ENCODE measurements at regions not wholly inside any gene's neighbourhood (a gene's known extent, or its start where the extent isn't known, plus 50 kb on each side); places are given as distances from the start of the nearest gene placed in this dataset.

- ATAC-seq: no peak
- no peaks in the 10 kb centered on the region for H3K27me3 Mint-ChIP-seq
- no peaks in the 10 kb centered on the region for H3K36me3 Mint-ChIP-seq
- no peak overlapping the region for H3K27ac Mint-ChIP-seq
- no peak overlapping the region for H3K4me3 Mint-ChIP-seq
- H3K4me1 Mint-ChIP-seq: no peaks in the 10 kb centered on the region
- peaks cover 6% of the 10 kb centered on the region for H3K9me3 Mint-ChIP-seq
Measured at GRCh38 chr3:153714016-153714415, 407.2 kb upstream of the ARHGEF26 start.

GRCh38 chr3:153714588-153715290 is 406.5 kb upstream of the ARHGEF26 start:
- no peaks in the 10 kb centered on the region for H3K27me3 Mint-ChIP-seq
- H3K9me3 Mint-ChIP-seq: peaks cover 3% of the 10 kb centered on the region
- no peaks in the 10 kb centered on the region for H3K36me3 Mint-ChIP-seq
- H3K4me3 Mint-ChIP-seq: no peak overlapping the region
- H3K4me1 Mint-ChIP-seq: no peaks in the 10 kb centered on the region
- no peak overlapping the region for H3K27ac Mint-ChIP-seq
- no peak for ATAC-seq

- no peak for ATAC-seq
- H3K4me3 Mint-ChIP-seq: no peak overlapping the region
- no peak overlapping the region for H3K27ac Mint-ChIP-seq
- peaks cover 12% of the 10 kb centered on the region for H3K27me3 Mint-ChIP-seq
- H3K9me3 Mint-ChIP-seq: no peaks in the 10 kb centered on the region
- no peaks in the 10 kb centered on the region for H3K36me3 Mint-ChIP-seq
- H3K4me1 Mint-ChIP-seq: no peaks in the 10 kb centered on the region
Measured at GRCh38 chr3:153722157-153722556, 399.0 kb upstream of the ARHGEF26 start.

- Mint-ChIP-seq H3K4me3 (no peak overlapping the region), H3K27ac (no peak overlapping the region), H3K36me3 (no peaks in the 10 kb centered on the region), H3K4me1 (no peaks in the 10 kb centered on the region), H3K27me3 (peaks cover 5% of the 10 kb centered on the region), H3K9me3 (peaks cover 5% of the 10 kb centered on the region)
- no peak for ATAC-seq
Measured at GRCh38 chr3:153731071-153731470, 390.1 kb upstream of the ARHGEF26 start.

- Mint-ChIP-seq H3K4me3 (no peak overlapping the region), H3K36me3 (no peaks in the 10 kb centered on the region), H3K27me3 (no peaks in the 10 kb centered on the region), H3K9me3 (peaks cover 5% of the 10 kb centered on the region), H3K27ac (no peak overlapping the region), H3K4me1 (no peaks in the 10 kb centered on the region)
- no peak for ATAC-seq
Measured at GRCh38 chr3:153734777-153735551, 386.2 kb upstream of the ARHGEF26 start.

- H3K9me3 Mint-ChIP-seq: no peaks in the 10 kb centered on the region
- no peaks in the 10 kb centered on the region for H3K27me3 Mint-ChIP-seq
- no peaks in the 10 kb centered on the region for H3K36me3 Mint-ChIP-seq
- H3K27ac Mint-ChIP-seq: no peak overlapping the region
- ATAC-seq: no peak
- H3K4me3 Mint-ChIP-seq: no peak overlapping the region
- H3K4me1 Mint-ChIP-seq: no peaks in the 10 kb centered on the region
Measured at GRCh38 chr3:153740109-153740508, 381.1 kb upstream of the ARHGEF26 start.

- no peaks in the 10 kb centered on the region for H3K9me3 Mint-ChIP-seq
- H3K4me3 Mint-ChIP-seq: no peak overlapping the region
- H3K27ac Mint-ChIP-seq: no peak overlapping the region
- no peaks in the 10 kb centered on the region for H3K4me1 Mint-ChIP-seq
- no peaks in the 10 kb centered on the region for H3K36me3 Mint-ChIP-seq
- no peaks in the 10 kb centered on the region for H3K27me3 Mint-ChIP-seq
- no peak for ATAC-seq
Measured at GRCh38 chr3:153744889-153745288, 376.3 kb upstream of the ARHGEF26 start.

- H3K27me3 Mint-ChIP-seq: no peaks in the 10 kb centered on the region
- no peak overlapping the region for H3K4me3 Mint-ChIP-seq
- H3K4me1 Mint-ChIP-seq: no peaks in the 10 kb centered on the region
Measured at GRCh38 chr3:153746211-153746610, 375.0 kb upstream of the ARHGEF26 start.

GRCh38 chr3:153749070-153749610 is 372.1 kb upstream of the ARHGEF26 start:
- H3K36me3 Mint-ChIP-seq: no peaks in the 10 kb centered on the region
- H3K4me3 Mint-ChIP-seq: no peak overlapping the region
- no peak for ATAC-seq
- no peak overlapping the region for H3K27ac Mint-ChIP-seq
- H3K4me1 Mint-ChIP-seq: no peaks in the 10 kb centered on the region
- no peaks in the 10 kb centered on the region for H3K27me3 Mint-ChIP-seq
- H3K9me3 Mint-ChIP-seq: no peaks in the 10 kb centered on the region

More at GRCh38 chr3:153746211-153746610, 375.0 kb upstream of the ARHGEF26 start:
- no peak overlapping the region for H3K27ac Mint-ChIP-seq
- H3K36me3 Mint-ChIP-seq: no peaks in the 10 kb centered on the region
- H3K9me3 Mint-ChIP-seq: no peaks in the 10 kb centered on the region
- no peak for ATAC-seq

GRCh38 chr3:153752405-153753027 is 368.7 kb upstream of the ARHGEF26 start:
- no peaks in the 10 kb centered on the region for H3K36me3 Mint-ChIP-seq
- ATAC-seq: no peak
- no peak overlapping the region for H3K4me3 Mint-ChIP-seq
- no peaks in the 10 kb centered on the region for H3K27me3 Mint-ChIP-seq
- H3K27ac Mint-ChIP-seq: no peak overlapping the region
- H3K4me1 Mint-ChIP-seq: no peaks in the 10 kb centered on the region
- H3K9me3 Mint-ChIP-seq: no peaks in the 10 kb centered on the region

- Mint-ChIP-seq H3K27me3 (no peaks in the 10 kb centered on the region), H3K27ac (no peak overlapping the region), H3K4me1 (no peaks in the 10 kb centered on the region), H3K36me3 (no peaks in the 10 kb centered on the region), H3K4me3 (no peak overlapping the region), H3K9me3 (no peaks in the 10 kb centered on the region)
- ATAC-seq: no peak
Measured at GRCh38 chr3:153753035-153753434, 368.2 kb upstream of the ARHGEF26 start.

GRCh38 chr3:153756816-153757215 is 364.4 kb upstream of the ARHGEF26 start:
- no peak for ATAC-seq
- Mint-ChIP-seq H3K36me3 (no peaks in the 10 kb centered on the region), H3K4me1 (no peaks in the 10 kb centered on the region), H3K4me3 (no peak overlapping the region), H3K27me3 (no peaks in the 10 kb centered on the region), H3K27ac (no peak overlapping the region), H3K9me3 (no peaks in the 10 kb centered on the region)

- Mint-ChIP-seq H3K27ac (no peak overlapping the region), H3K4me3 (no peak overlapping the region), H3K9me3 (no peaks in the 10 kb centered on the region), H3K4me1 (no peaks in the 10 kb centered on the region), H3K27me3 (no peaks in the 10 kb centered on the region), H3K36me3 (no peaks in the 10 kb centered on the region)
- no peak for ATAC-seq
Measured at GRCh38 chr3:153757839-153758238, 363.4 kb upstream of the ARHGEF26 start.

GRCh38 chr3:153760948-153761347 is 360.2 kb upstream of the ARHGEF26 start:
- ATAC-seq: no peak
- H3K27me3 Mint-ChIP-seq: no peaks in the 10 kb centered on the region
- no peaks in the 10 kb centered on the region for H3K36me3 Mint-ChIP-seq
- H3K4me1 Mint-ChIP-seq: no peaks in the 10 kb centered on the region
- no peak overlapping the region for H3K27ac Mint-ChIP-seq
- H3K4me3 Mint-ChIP-seq: no peak overlapping the region
- no peaks in the 10 kb centered on the region for H3K9me3 Mint-ChIP-seq

- H3K9me3 Mint-ChIP-seq: no peaks in the 10 kb centered on the region
- H3K27me3 Mint-ChIP-seq: no peaks in the 10 kb centered on the region
- no peaks in the 10 kb centered on the region for H3K4me1 Mint-ChIP-seq
- no peak overlapping the region for H3K27ac Mint-ChIP-seq
- no peaks in the 10 kb centered on the region for H3K36me3 Mint-ChIP-seq
- no peak for ATAC-seq
- H3K4me3 Mint-ChIP-seq: no peak overlapping the region
Measured at GRCh38 chr3:153762411-153763235, 358.6 kb upstream of the ARHGEF26 start.
